ENCODE measurements at regions not wholly inside any gene's neighbourhood (a gene's known extent, or its start where the extent isn't known, plus 50 kb on each side); places are given as distances from the start of the nearest gene placed in this dataset.

DNA sequence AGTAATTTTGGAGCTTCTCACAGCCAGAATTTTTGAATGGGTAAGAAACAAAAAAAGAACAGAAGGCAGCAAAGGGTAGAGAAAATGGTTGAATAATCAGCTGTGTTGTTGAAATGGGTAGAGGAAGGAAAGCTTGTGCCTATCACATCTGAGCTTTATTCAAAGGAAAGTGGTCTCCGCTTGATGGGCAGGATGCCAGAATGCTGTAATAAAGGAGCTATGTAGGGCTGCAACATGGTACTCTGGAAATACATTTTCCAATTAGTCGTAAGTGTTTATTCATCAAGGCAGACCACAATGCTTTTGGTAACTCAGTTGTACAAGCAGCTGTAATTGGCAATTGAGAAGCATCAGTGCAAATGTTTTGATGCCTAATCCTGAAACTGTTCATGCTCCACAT lies 196.9 kb downstream of the ICOS start:
- no peak for TF ChIP-seq ZNF174 (tag by site-specific recombination; IDR thresholded peaks at IDR 0.05)
- Histone ChIP-seq H3K9me3 (ENCODE audit: control insufficient read depth, insufficient read depth, low read depth, low read length) (no peaks in the 10 kb centered on the region), H3K27ac (ENCODE audit: extremely low read depth, low read depth, low read length) (no peak overlapping the region), H3K4me1 (ENCODE audit: control insufficient read depth, insufficient read depth, low read length) (no peaks in the 10 kb centered on the region), H3K4me3 (ENCODE audit: low read depth, low read length) (no peak overlapping the region), H3K36me3 (ENCODE audit: control insufficient read depth in 2 of 2, insufficient read depth in 1 of 2, low read length in 2 of 2) (no peaks in the 10 kb centered on the region)
- CTCF ChIA-PET: interaction anchor here (1.0 kb wide), 1 partner anchor 24 kb away, joined by 3 read pairs; no protein-coding TSS in a partner anchor
- POLR2A ChIA-PET: no interaction called here

- ChIA-PET POLR2A (no interaction called here), CTCF (interaction anchor here (0.6 to 1.0 kb wide), 2 partner anchors 44 to 108 kb away, joined by 3 read pairs; no protein-coding TSS in a partner anchor)
- Histone ChIP-seq H3K4me3 (ENCODE audit: low read depth, low read length) (no peak overlapping the region), H3K36me3 (ENCODE audit: control insufficient read depth in 2 of 2, insufficient read depth in 1 of 2, low read length in 2 of 2) (no peaks in the 10 kb centered on the region), H3K9me3 (ENCODE audit: control insufficient read depth, insufficient read depth, low read depth, low read length) (no peaks in the 10 kb centered on the region), H3K27ac (ENCODE audit: extremely low read depth, low read depth, low read length) (no peak overlapping the region), H3K4me1 (ENCODE audit: control insufficient read depth, insufficient read depth, low read length) (no peaks in the 10 kb centered on the region)
- TF ChIP-seq ZSCAN5A (tag by site-specific recombination; IDR thresholded peaks at IDR 0.05) (no peak), ZNF175 (tag by site-specific recombination; IDR thresholded peaks at IDR 0.05) (no peak), ZNF302 (tag by site-specific recombination; IDR thresholded peaks at IDR 0.05; ENCODE audit: low read depth) (no peak), ZNF768 (tag by site-specific recombination; IDR thresholded peaks at IDR 0.05) (no peak), SCRT1 (tag by site-specific recombination; IDR thresholded peaks at IDR 0.05; ENCODE audit: borderline replicate concordance) (no peak), HOXA7 (CRISPR knock-in tag; IDR thresholded peaks at IDR 0.05; ENCODE audit: borderline replicate concordance) (no peak), SCRT2 (tag by site-specific recombination; IDR thresholded peaks at IDR 0.05) (no peak), ZIC2 (tag by site-specific recombination; IDR thresholded peaks at IDR 0.05) (no peak), ZNF623 (tag by site-specific recombination; IDR thresholded peaks at IDR 0.05) (no peak), ZEB2 (tag by site-specific recombination; IDR thresholded peaks at IDR 0.05) (no peak), ZNF549 (tag by site-specific recombination; IDR thresholded peaks at IDR 0.05) (no peak)
- TF ChIP-seq, protein P1, sequence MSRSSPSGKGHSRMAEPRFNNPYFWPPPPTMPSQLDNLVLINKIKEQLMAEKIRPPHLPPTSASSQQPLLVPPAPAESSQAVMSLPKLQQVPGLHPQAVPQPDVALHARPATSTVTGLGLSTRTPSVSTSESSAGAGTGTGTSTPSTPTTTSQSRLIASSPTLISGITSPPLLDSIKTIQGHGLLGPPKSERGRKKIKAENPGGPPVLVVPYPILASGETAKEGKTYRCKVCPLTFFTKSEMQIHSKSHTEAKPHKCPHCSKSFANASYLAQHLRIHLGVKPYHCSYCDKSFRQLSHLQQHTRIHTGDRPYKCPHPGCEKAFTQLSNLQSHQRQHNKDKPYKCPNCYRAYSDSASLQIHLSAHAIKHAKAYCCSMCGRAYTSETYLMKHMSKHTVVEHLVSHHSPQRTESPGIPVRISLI (tag by site-specific recombination; IDR thresholded peaks at IDR 0.05): no peak
These were observed 197.9 kb downstream of the ICOS start for GRCh38 chr2:204134421-204134820.

- POLR2A ChIA-PET: no interaction called here
- Histone ChIP-seq H3K4me3 (ENCODE audit: low read depth, low read length) (no peak overlapping the region), H3K9me3 (ENCODE audit: control insufficient read depth, insufficient read depth, low read depth, low read length) (no peaks in the 10 kb centered on the region), H3K4me1 (ENCODE audit: control insufficient read depth, insufficient read depth, low read length) (no peaks in the 10 kb centered on the region), H3K36me3 (ENCODE audit: control insufficient read depth in 2 of 2, insufficient read depth in 1 of 2, low read length in 2 of 2) (no peaks in the 10 kb centered on the region), H3K27ac (ENCODE audit: extremely low read depth, low read depth, low read length) (no peak overlapping the region)
- CTCF ChIA-PET: interaction anchor here (0.8 to 1.0 kb wide), 2 partner anchors 9 to 10 kb away, joined by 3 to 5 read pairs; no protein-coding TSS in a partner anchor
- TF ChIP-seq OSR2 (tag by site-specific recombination; IDR thresholded peaks at IDR 0.05) (no peak), ZFP37 (tag by site-specific recombination; IDR thresholded peaks at IDR 0.05) (no peak), ZNF549 (tag by site-specific recombination; IDR thresholded peaks at IDR 0.05) (no peak), SCRT1 (tag by site-specific recombination; IDR thresholded peaks at IDR 0.05; ENCODE audit: borderline replicate concordance) (no peak), ZSCAN16 (tag by site-specific recombination; IDR thresholded peaks at IDR 0.05) (no peak), ZNF561 (tag by site-specific recombination; IDR thresholded peaks at IDR 0.05; ENCODE audit: borderline replicate concordance) (no peak), ZNF555 (tag by site-specific recombination; conservative IDR thresholded peaks at IDR 0.05) (no peak), FEZF1 (tag by site-specific recombination; IDR thresholded peaks at IDR 0.05) (no peak), GLI4 (tag by site-specific recombination; IDR thresholded peaks at IDR 0.05) (no peak), PRDM10 (tag by site-specific recombination; IDR thresholded peaks at IDR 0.05) (no peak), ZNF175 (tag by site-specific recombination; IDR thresholded peaks at IDR 0.05) (no peak), ZNF529 (tag by site-specific recombination; IDR thresholded peaks at IDR 0.05; ENCODE audit: insufficient replicate concordance) (no peak), ZBTB7A (tag by site-specific recombination; IDR thresholded peaks at IDR 0.05; ENCODE audit: low read depth) (no peak), ZEB2 (tag by site-specific recombination; IDR thresholded peaks at IDR 0.05) (no peak), ZNF792 (tag by site-specific recombination; IDR thresholded peaks at IDR 0.05) (no peak)
- TF ChIP-seq, protein P2, sequence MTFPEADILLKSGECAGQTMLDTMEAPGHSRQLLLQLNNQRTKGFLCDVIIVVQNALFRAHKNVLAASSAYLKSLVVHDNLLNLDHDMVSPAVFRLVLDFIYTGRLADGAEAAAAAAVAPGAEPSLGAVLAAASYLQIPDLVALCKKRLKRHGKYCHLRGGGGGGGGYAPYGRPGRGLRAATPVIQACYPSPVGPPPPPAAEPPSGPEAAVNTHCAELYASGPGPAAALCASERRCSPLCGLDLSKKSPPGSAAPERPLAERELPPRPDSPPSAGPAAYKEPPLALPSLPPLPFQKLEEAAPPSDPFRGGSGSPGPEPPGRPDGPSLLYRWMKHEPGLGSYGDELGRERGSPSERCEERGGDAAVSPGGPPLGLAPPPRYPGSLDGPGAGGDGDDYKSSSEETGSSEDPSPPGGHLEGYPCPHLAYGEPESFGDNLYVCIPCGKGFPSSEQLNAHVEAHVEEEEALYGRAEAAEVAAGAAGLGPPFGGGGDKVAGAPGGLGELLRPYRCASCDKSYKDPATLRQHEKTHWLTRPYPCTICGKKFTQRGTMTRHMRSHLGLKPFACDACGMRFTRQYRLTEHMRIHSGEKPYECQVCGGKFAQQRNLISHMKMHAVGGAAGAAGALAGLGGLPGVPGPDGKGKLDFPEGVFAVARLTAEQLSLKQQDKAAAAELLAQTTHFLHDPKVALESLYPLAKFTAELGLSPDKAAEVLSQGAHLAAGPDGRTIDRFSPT (tag by site-specific recombination; IDR thresholded peaks at IDR 0.05): no peak
These were observed 199.2 kb downstream of the ICOS start for GRCh38 chr2:204135752-204136151.

All from HEK293 (cell line).